ENCODE measurements at regions not wholly inside any gene's neighbourhood (a gene's known extent, or its start where the extent isn't known, plus 50 kb on each side); places are given as distances from the start of the nearest gene placed in this dataset.

- TF ChIP-seq RAD21 (conservative IDR thresholded peaks at IDR 0.05) (no peak), EP300 (conservative IDR thresholded peaks at IDR 0.05; ENCODE audit: poor library complexity, severe bottlenecking) (no peak), SMC3 (conservative IDR thresholded peaks at IDR 0.05; ENCODE audit: poor library complexity) (no peak), POLR2AphosphoS5 (IDR thresholded peaks at IDR 0.05) (no peak), TAF1 (IDR thresholded peaks at IDR 0.05; ENCODE audit: low read depth) (no peak)
- TF ChIP-seq, protein P1, sequence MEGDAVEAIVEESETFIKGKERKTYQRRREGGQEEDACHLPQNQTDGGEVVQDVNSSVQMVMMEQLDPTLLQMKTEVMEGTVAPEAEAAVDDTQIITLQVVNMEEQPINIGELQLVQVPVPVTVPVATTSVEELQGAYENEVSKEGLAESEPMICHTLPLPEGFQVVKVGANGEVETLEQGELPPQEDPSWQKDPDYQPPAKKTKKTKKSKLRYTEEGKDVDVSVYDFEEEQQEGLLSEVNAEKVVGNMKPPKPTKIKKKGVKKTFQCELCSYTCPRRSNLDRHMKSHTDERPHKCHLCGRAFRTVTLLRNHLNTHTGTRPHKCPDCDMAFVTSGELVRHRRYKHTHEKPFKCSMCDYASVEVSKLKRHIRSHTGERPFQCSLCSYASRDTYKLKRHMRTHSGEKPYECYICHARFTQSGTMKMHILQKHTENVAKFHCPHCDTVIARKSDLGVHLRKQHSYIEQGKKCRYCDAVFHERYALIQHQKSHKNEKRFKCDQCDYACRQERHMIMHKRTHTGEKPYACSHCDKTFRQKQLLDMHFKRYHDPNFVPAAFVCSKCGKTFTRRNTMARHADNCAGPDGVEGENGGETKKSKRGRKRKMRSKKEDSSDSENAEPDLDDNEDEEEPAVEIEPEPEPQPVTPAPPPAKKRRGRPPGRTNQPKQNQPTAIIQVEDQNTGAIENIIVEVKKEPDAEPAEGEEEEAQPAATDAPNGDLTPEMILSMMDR (IDR thresholded peaks at IDR 0.05; ENCODE audit: poor library complexity, severe bottlenecking), result no peak
Measured at GRCh38 chr13:47632311-47632710, 368.8 kb downstream of the SUCLA2 start.

Data from neural cell (in vitro differentiated cells).